ENCODE measurements at regions not wholly inside any gene's neighbourhood (a gene's known extent, or its start where the extent isn't known, plus 50 kb on each side); places are given as distances from the start of the nearest gene placed in this dataset.
"Not testable (repeated sequence)": the region's sequence is repeated elsewhere in the genome, so short reads cannot be mapped to it uniquely, and the experiment has no call there.

DNA sequence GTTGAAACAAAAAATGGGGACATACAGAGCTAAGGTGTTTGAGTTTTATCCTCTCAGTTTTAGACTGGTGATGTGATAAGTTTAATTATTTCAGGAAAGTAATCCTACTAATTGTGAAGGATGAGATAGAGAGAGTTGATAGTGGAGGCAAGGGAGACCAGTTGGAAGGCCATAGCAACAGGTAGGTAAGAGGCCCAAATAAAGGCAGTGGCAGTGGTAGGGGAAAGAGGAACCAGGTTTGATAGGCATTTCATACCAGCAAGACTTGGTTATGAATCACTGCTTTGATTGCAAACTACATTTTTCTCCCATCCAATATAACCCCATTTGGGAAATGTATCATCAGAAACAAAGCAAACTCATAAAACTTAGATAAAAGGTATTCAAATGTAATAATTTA, 63.1 kb upstream of the SH3GLB1 start:
- dilution Hi-C loops (cut with MboI; ENCODE audit: extremely low pct_ligation_motif_present, low sequenced_read_pairs) = no loop called here

DNA sequence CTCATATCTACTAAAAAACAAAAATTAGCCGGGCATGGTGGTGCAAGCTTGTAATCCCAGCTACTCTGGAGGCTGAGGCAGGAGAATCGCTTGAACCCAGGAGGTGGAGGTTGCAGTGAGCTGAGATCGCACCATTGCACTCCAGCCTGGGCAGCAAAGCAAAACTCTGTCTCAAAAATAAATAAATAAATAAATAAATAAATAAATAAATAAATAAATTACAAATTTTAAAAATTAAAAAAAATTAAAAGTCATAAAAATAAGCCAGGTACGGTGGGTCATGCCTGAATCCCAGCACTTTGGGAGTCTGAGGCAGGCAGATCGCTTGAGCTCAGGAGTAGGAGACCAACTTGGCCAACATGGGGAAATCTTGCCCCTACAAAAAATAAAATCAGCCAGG, 59.7 kb upstream of the SH3GLB1 start:
- H4K20me1 ChIP-seq (replicated peaks; ENCODE audit: control insufficient read depth, extremely low read depth, insufficient read depth, low read length); H3K36me3 ChIP-seq (ENCODE audit: control insufficient read depth in 2 of 2, extremely low read depth in 1 of 2, insufficient read depth in 2 of 2, low read length in 2 of 2); FAIRE-seq; H2AFZ ChIP-seq (ENCODE audit: low read depth, low read length); H3K27me3 ChIP-seq (ENCODE audit: control insufficient read depth in 2 of 2, insufficient read depth in 2 of 2, low read length in 2 of 2); CTCF ChIA-PET; POLR2A ChIA-PET; dilution Hi-C loops (cut with MboI; ENCODE audit: extremely low pct_ligation_motif_present, low sequenced_read_pairs); H3K79me2 ChIP-seq (ENCODE audit: control insufficient read depth, insufficient read depth, low read length); H3K4me1 ChIP-seq (ENCODE audit: control insufficient read depth, extremely low read depth, insufficient read depth, low read length); H3K9me1 ChIP-seq (replicated peaks; ENCODE audit: control insufficient read depth, extremely low read depth, insufficient read depth, low read length); H3K9ac ChIP-seq (replicated peaks; ENCODE audit: extremely low read depth, insufficient read depth, low read length); H3K4me2 ChIP-seq (ENCODE audit: insufficient read depth, low read length); H3K9me3 ChIP-seq (replicated peaks; ENCODE audit: control insufficient read depth, insufficient read depth, low read length); H3K4me3 ChIP-seq (replicated peaks in 1 of 3; ENCODE audit: insufficient read depth in 1 of 3, low read depth in 1 of 3, low read length in 3 of 3); H3K27ac ChIP-seq (ENCODE audit: insufficient read depth, low read depth, low read length); DNase-seq (ENCODE audit: low read depth, low spot score); BruUV-seq (replicated peaks): not testable (repeated sequence)
- intact Hi-C loops (cut with micrococcal nuclease) = loop anchor here (10.0 kb wide), 1 partner anchor 50 kb away; no protein-coding TSS in a partner anchor

More for the DNA sequence above, 63.1 kb upstream of the SH3GLB1 start:
- no peak for FAIRE-seq
- Histone ChIP-seq H3K27ac (ENCODE audit: insufficient read depth, low read depth, low read length) (no peak overlapping the region), H3K9ac (replicated peaks; ENCODE audit: extremely low read depth, insufficient read depth, low read length) (no peak overlapping the region), H3K9me1 (replicated peaks; ENCODE audit: control insufficient read depth, extremely low read depth, insufficient read depth, low read length) (no peaks in the 10 kb centered on the region), H3K79me2 (ENCODE audit: control insufficient read depth, insufficient read depth, low read length) (no peaks in the 10 kb centered on the region), H3K4me3 (replicated peaks in 1 of 3; ENCODE audit: insufficient read depth in 1 of 3, low read depth in 1 of 3, low read length in 3 of 3) (no peak overlapping the region), H2AFZ (ENCODE audit: low read depth, low read length) (no peak overlapping the region), H3K4me1 (ENCODE audit: control insufficient read depth, extremely low read depth, insufficient read depth, low read length) (no peaks in the 10 kb centered on the region), H3K36me3 (ENCODE audit: control insufficient read depth in 2 of 2, extremely low read depth in 1 of 2, insufficient read depth in 2 of 2, low read length in 2 of 2) (no peaks in the 10 kb centered on the region), H4K20me1 (replicated peaks; ENCODE audit: control insufficient read depth, extremely low read depth, insufficient read depth, low read length) (no peaks in the 10 kb centered on the region), H3K4me2 (ENCODE audit: insufficient read depth, low read length) (no peak overlapping the region), H3K27me3 (ENCODE audit: control insufficient read depth in 2 of 2, insufficient read depth in 2 of 2, low read length in 2 of 2) (no peaks in the 10 kb centered on the region), H3K9me3 (replicated peaks; ENCODE audit: control insufficient read depth, insufficient read depth, low read length) (no peaks in the 10 kb centered on the region)
- BruUV-seq (replicated peaks) = no TSS peak
- intact Hi-C loops (cut with micrococcal nuclease) = loop anchor here (10.0 kb wide), 1 partner anchor 53 kb away; no protein-coding TSS in a partner anchor
- ChIA-PET POLR2A (no interaction called here), CTCF (interaction anchor here (1.9 kb wide), 1 partner anchor 10 kb away, joined by 9 read pairs; no protein-coding TSS in a partner anchor)
- TF ChIP-seq POLR2A (IDR thresholded peaks at IDR 0.05; ENCODE audit: low read depth, low read length) (no peak), POLR2AphosphoS5 (IDR thresholded peaks at IDR 0.05; ENCODE audit: insufficient read depth, low read depth, low read length) (no peak), FOS (IDR thresholded peaks at IDR 0.05; ENCODE audit: borderline replicate concordance, insufficient read depth, low read length) (no peak), EZH2 (IDR thresholded peaks at IDR 0.05; ENCODE audit: borderline replicate concordance, low read depth, low read length, severe bottlenecking) (no peak), GATA2 (IDR thresholded peaks at IDR 0.05; ENCODE audit: insufficient read depth, insufficient read length, low read depth, low read length) (no peak), MYC (IDR thresholded peaks at IDR 0.05; ENCODE audit: low read depth, low read length) (no peak), JUN (IDR thresholded peaks at IDR 0.05; ENCODE audit: borderline replicate concordance, insufficient read depth, insufficient read length, low read depth) (no peak)
- TF ChIP-seq, protein P1, sequence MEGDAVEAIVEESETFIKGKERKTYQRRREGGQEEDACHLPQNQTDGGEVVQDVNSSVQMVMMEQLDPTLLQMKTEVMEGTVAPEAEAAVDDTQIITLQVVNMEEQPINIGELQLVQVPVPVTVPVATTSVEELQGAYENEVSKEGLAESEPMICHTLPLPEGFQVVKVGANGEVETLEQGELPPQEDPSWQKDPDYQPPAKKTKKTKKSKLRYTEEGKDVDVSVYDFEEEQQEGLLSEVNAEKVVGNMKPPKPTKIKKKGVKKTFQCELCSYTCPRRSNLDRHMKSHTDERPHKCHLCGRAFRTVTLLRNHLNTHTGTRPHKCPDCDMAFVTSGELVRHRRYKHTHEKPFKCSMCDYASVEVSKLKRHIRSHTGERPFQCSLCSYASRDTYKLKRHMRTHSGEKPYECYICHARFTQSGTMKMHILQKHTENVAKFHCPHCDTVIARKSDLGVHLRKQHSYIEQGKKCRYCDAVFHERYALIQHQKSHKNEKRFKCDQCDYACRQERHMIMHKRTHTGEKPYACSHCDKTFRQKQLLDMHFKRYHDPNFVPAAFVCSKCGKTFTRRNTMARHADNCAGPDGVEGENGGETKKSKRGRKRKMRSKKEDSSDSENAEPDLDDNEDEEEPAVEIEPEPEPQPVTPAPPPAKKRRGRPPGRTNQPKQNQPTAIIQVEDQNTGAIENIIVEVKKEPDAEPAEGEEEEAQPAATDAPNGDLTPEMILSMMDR (IDR thresholded peaks at IDR 0.05; ENCODE audit: extremely low read depth in 1 of 2, insufficient read depth in 1 of 2, low read depth in 1 of 2, low read length in 2 of 2) = no peak
- TF ChIP-seq, protein P2, sequence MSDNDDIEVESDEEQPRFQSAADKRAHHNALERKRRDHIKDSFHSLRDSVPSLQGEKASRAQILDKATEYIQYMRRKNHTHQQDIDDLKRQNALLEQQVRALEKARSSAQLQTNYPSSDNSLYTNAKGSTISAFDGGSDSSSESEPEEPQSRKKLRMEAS (IDR thresholded peaks at IDR 0.05; ENCODE audit: insufficient read depth, insufficient read length) = no peak
- DNase-seq (ENCODE audit: low read depth, low spot score) = no peak

Data from endothelial cell of umbilical vein (primary cell).